ENCODE measurements at regions not wholly inside any gene's neighbourhood (a gene's known extent, or its start where the extent isn't known, plus 50 kb on each side); places are given as distances from the start of the nearest gene placed in this dataset.

GRCh38 chr17:6356562-6356961 lies 78.4 kb downstream of the AIPL1 start:
- Histone ChIP-seq H3K36me3 (no peaks in the 10 kb centered on the region), H3K27ac (no peak overlapping the region), H3K4me1 (no peaks in the 10 kb centered on the region), H3K27me3 (peaks cover 0 to 6% (median 0%) of the 10 kb centered on the region in 3 donors), H3K4me3 (no peak overlapping the region), H3K9me3 (no peaks in the 10 kb centered on the region)
- DNase-seq (no peak), ATAC-seq (no peak)
- intact Hi-C loops (cut with DNase I; ENCODE audit: low total_unique reads) (no loop called here), in situ Hi-C loops (cut with MboI; ENCODE audit: low sequenced_read_pairs in 4 of 4) (no loop called here)
- TF ChIP-seq CTCF (IDR thresholded peaks at IDR 0.05 in 4 of 5, conservative IDR thresholded peaks at IDR 0.05 in 1 of 5) = no peak
- TF ChIP-seq POLR2A (IDR thresholded peaks at IDR 0.05) = no peak

DNA sequence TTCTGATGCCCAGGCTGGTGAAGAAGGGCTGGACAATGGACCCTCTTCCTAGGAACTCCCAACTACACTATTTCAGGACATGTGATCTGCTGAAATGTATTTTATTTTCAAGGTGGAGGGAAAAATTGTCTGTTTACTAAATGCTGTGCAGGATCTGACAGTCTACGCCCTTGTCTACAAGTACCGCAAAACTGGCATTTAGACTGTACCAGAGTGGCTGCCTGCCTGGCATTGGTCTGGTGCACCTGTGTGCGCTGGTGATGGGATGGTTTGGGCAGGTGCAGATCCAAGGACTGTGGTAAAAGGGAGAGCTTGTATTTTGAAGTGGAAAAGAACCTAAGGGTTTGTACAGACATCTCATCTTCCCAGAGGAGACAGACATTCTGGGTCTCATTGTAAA lies 79.7 kb downstream of the AIPL1 start:
- intact Hi-C loops (cut with DNase I; ENCODE audit: low total_unique reads) = no loop called here

GRCh38 chr17:6352801-6353560 lies 81.9 kb downstream of the AIPL1 start:
- Histone ChIP-seq H3K4me3 (no peak overlapping the region), H3K27me3 (peaks cover 11 to 25% (median 18%) of the 10 kb centered on the region in 3 donors), H3K36me3 (no peaks in the 10 kb centered on the region), H3K4me1 (no peaks in the 10 kb centered on the region), H3K9me3 (no peaks in the 10 kb centered on the region), H3K27ac (no peak overlapping the region)
- in situ Hi-C loops (cut with MboI; ENCODE audit: low sequenced_read_pairs in 4 of 4) = no loop called here
- intact Hi-C loops (cut with DNase I; ENCODE audit: low total_unique reads) = no loop called here
- DNase-seq = no peak
- no peak for TF ChIP-seq CTCF (IDR thresholded peaks at IDR 0.05 in 4 of 5, conservative IDR thresholded peaks at IDR 0.05 in 1 of 5)
- no peak for TF ChIP-seq POLR2A (IDR thresholded peaks at IDR 0.05)
- ATAC-seq = no peak

More for the DNA sequence above, 79.7 kb downstream of the AIPL1 start:
- TF ChIP-seq CTCF (IDR thresholded peaks at IDR 0.05 in 4 of 5, conservative IDR thresholded peaks at IDR 0.05 in 1 of 5) (no peak), POLR2A (IDR thresholded peaks at IDR 0.05) (no peak)
- no peak overlapping the region for H3K4me3 ChIP-seq
- H3K27ac ChIP-seq = no peak overlapping the region
- H3K9me3 ChIP-seq = no peaks in the 10 kb centered on the region
- in situ Hi-C loops (cut with MboI; ENCODE audit: low sequenced_read_pairs in 4 of 4) = no loop called here
- H3K36me3 ChIP-seq = no peaks in the 10 kb centered on the region
- no peaks in the 10 kb centered on the region for H3K4me1 ChIP-seq
- ATAC-seq (no peak), DNase-seq (no peak)
- peaks cover 0 to 8% (median 3%) of the 10 kb centered on the region in 3 donors for H3K27me3 ChIP-seq

DNA sequence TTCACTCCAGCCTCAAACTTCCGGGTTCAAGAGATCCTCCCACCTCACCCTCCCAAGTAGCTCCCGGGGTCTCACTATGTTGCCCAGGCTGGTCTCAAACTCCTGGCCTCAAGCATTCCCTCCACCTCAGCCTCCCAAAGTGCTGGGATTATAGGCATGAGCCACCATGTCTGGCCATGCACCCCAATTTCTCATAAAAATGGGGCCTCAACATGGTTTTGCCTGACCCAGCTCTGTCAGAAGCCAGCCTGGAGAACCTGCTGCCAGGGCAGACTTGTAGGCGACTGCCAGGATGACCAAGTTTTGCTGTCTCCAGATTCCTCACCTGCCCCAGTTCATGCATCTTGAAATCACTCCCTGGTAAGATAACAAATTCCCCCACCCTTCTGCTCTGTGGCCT lies 82.9 kb downstream of the AIPL1 start:
- Histone ChIP-seq H3K9me3 (no peaks in the 10 kb centered on the region), H3K27ac (no peak overlapping the region), H3K4me3 (no peak overlapping the region), H3K27me3 (peaks cover 11 to 25% (median 21%) of the 10 kb centered on the region in 3 donors), H3K4me1 (no peaks in the 10 kb centered on the region), H3K36me3 (no peaks in the 10 kb centered on the region)
- in situ Hi-C loops (cut with MboI; ENCODE audit: low sequenced_read_pairs in 4 of 4) = no loop called here
- ATAC-seq = no peak
- TF ChIP-seq POLR2A (IDR thresholded peaks at IDR 0.05) = no peak
- TF ChIP-seq CTCF (IDR thresholded peaks at IDR 0.05 in 4 of 5, conservative IDR thresholded peaks at IDR 0.05 in 1 of 5) = no peak
- intact Hi-C loops (cut with DNase I; ENCODE audit: low total_unique reads) = no loop called here
- DNase-seq = no peak

Data from gastrocnemius medialis (tissue), 4 donors.